ENCODE measurements at regions not wholly inside any gene's neighbourhood (a gene's known extent, or its start where the extent isn't known, plus 50 kb on each side); places are given as distances from the start of the nearest gene placed in this dataset.

- TF ChIP-seq, protein P1, sequence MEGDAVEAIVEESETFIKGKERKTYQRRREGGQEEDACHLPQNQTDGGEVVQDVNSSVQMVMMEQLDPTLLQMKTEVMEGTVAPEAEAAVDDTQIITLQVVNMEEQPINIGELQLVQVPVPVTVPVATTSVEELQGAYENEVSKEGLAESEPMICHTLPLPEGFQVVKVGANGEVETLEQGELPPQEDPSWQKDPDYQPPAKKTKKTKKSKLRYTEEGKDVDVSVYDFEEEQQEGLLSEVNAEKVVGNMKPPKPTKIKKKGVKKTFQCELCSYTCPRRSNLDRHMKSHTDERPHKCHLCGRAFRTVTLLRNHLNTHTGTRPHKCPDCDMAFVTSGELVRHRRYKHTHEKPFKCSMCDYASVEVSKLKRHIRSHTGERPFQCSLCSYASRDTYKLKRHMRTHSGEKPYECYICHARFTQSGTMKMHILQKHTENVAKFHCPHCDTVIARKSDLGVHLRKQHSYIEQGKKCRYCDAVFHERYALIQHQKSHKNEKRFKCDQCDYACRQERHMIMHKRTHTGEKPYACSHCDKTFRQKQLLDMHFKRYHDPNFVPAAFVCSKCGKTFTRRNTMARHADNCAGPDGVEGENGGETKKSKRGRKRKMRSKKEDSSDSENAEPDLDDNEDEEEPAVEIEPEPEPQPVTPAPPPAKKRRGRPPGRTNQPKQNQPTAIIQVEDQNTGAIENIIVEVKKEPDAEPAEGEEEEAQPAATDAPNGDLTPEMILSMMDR (IDR thresholded peaks at IDR 0.05; ENCODE audit: insufficient read depth in 1 of 2, low read depth in 1 of 2, low read length in 1 of 2, severe bottlenecking in 1 of 2, unreplicated experiment in 1 of 2) = no peak
- H3K4me3 Mint-ChIP-seq (ENCODE audit: unreplicated experiment) = no peak overlapping the region
- H3K36me3 ChIP-seq (ENCODE audit: control insufficient read depth, insufficient read depth, low read length) = no peaks in the 10 kb centered on the region
- no peak overlapping the region for H3K27ac Mint-ChIP-seq (ENCODE audit: unreplicated experiment)
- no peaks in the 10 kb centered on the region for H3K27me3 ChIP-seq (replicated peaks; ENCODE audit: control insufficient read depth, insufficient read depth, low read length)
- H3K27me3 Mint-ChIP-seq (ENCODE audit: insufficient read depth, unreplicated experiment) = peaks cover 3% of the 10 kb centered on the region
- no peaks in the 10 kb centered on the region for H3K9me3 Mint-ChIP-seq (ENCODE audit: unreplicated experiment)
- DNase-seq = no peak
- POLR2A ChIA-PET = no interaction called here
- no TSS peak for BruUV-seq (replicated peaks)
- CTCF ChIA-PET = no interaction called here
- no peaks in the 10 kb centered on the region for H3K36me3 Mint-ChIP-seq (ENCODE audit: insufficient read depth, unreplicated experiment)
- no peaks in the 10 kb centered on the region for H3K4me1 Mint-ChIP-seq (ENCODE audit: low read depth, unreplicated experiment)
- H3K4me3 ChIP-seq (ENCODE audit: low read depth, low read length) = no peak overlapping the region
- no peaks in the 10 kb centered on the region for H3K4me1 ChIP-seq
- intact Hi-C loops (cut with micrococcal nuclease; ENCODE audit: unreplicated experiment) = no loop called here
- H3K9me3 ChIP-seq = no peaks in the 10 kb centered on the region
Observed at GRCh38 chr5:3911111-3911510, 315.5 kb downstream of the IRX1 start.

- Mint-ChIP-seq H3K4me1 (ENCODE audit: low read depth, unreplicated experiment) (no peaks in the 10 kb centered on the region), H3K27ac (ENCODE audit: unreplicated experiment) (no peak overlapping the region), H3K36me3 (ENCODE audit: insufficient read depth, unreplicated experiment) (no peaks in the 10 kb centered on the region), H3K27me3 (ENCODE audit: insufficient read depth, unreplicated experiment) (no peaks in the 10 kb centered on the region), H3K9me3 (ENCODE audit: unreplicated experiment) (no peaks in the 10 kb centered on the region), H3K4me3 (ENCODE audit: unreplicated experiment) (no peak overlapping the region)
- Histone ChIP-seq H3K9me3 (no peaks in the 10 kb centered on the region), H3K4me1 (no peaks in the 10 kb centered on the region), H3K27me3 (replicated peaks; ENCODE audit: control insufficient read depth, insufficient read depth, low read length) (no peaks in the 10 kb centered on the region), H3K36me3 (ENCODE audit: control insufficient read depth, insufficient read depth, low read length) (no peaks in the 10 kb centered on the region), H3K4me3 (ENCODE audit: low read depth, low read length) (no peak overlapping the region)
- no TSS peak for BruUV-seq (replicated peaks)
- ChIA-PET POLR2A (no interaction called here), CTCF (no interaction called here)
- TF ChIP-seq, protein P1 (IDR thresholded peaks at IDR 0.05; ENCODE audit: insufficient read depth in 1 of 2, low read depth in 1 of 2, low read length in 1 of 2, severe bottlenecking in 1 of 2, unreplicated experiment in 1 of 2) = no peak
- no peak for DNase-seq
- intact Hi-C loops (cut with micrococcal nuclease; ENCODE audit: unreplicated experiment) = no loop called here
Observed at GRCh38 chr5:3911773-3912172, 316.1 kb downstream of the IRX1 start.

DNA sequence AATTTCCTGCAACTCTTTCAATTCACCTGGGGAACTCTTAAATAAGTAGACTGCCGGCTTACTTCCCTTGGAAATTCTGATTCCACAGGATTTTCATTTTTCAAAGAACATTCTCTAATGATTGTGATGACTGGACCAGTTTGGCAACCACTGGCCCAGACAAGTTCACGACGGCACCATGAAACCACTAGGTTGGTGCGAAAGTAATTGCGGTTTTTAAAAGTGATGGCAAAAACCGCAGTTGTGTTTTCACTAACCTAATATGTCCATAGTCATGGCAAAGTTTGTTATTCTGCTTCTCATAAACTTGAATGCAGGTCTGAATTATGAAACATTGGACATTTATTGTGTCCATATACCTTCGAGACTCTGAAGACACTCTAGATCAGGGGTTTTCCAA lies 317.2 kb downstream of the IRX1 start:
- no TSS peak for BruUV-seq (replicated peaks)
- TF ChIP-seq, protein P1 (IDR thresholded peaks at IDR 0.05; ENCODE audit: insufficient read depth in 1 of 2, low read depth in 1 of 2, low read length in 1 of 2, severe bottlenecking in 1 of 2, unreplicated experiment in 1 of 2) = no peak
- ChIA-PET CTCF (no interaction called here), POLR2A (no interaction called here)
- H3K36me3 Mint-ChIP-seq (ENCODE audit: insufficient read depth, unreplicated experiment) = no peaks in the 10 kb centered on the region
- no peaks in the 10 kb centered on the region for H3K9me3 Mint-ChIP-seq (ENCODE audit: unreplicated experiment)
- Histone ChIP-seq H3K27me3 (replicated peaks; ENCODE audit: control insufficient read depth, insufficient read depth, low read length) (no peaks in the 10 kb centered on the region), H3K4me3 (ENCODE audit: low read depth, low read length) (no peak overlapping the region), H3K36me3 (ENCODE audit: control insufficient read depth, insufficient read depth, low read length) (no peaks in the 10 kb centered on the region), H3K4me1 (no peaks in the 10 kb centered on the region), H3K9me3 (no peaks in the 10 kb centered on the region)
- no peaks in the 10 kb centered on the region for H3K4me1 Mint-ChIP-seq (ENCODE audit: low read depth, unreplicated experiment)
- DNase-seq = no peak
- no peak overlapping the region for H3K4me3 Mint-ChIP-seq (ENCODE audit: unreplicated experiment)
- H3K27me3 Mint-ChIP-seq (ENCODE audit: insufficient read depth, unreplicated experiment) = no peaks in the 10 kb centered on the region
- intact Hi-C loops (cut with micrococcal nuclease; ENCODE audit: unreplicated experiment) = no loop called here
- H3K27ac Mint-ChIP-seq (ENCODE audit: unreplicated experiment) = no peak overlapping the region

All from Caco-2 (cell line).